SKM-1 (cell line): ENCODE measurements at regions not wholly inside any gene's neighbourhood (a gene's known extent, or its start where the extent isn't known, plus 50 kb on each side); places are given as distances from the start of the nearest gene placed in this dataset.
"Not testable (repeated sequence)": the region's sequence is repeated elsewhere in the genome, so short reads cannot be mapped to it uniquely, and the experiment has no call there.

Experiments
- DNase-seq: peaks from one replicate; lab custom pipeline; 2025; ENCODE audit not compliant: unreplicated experiment; lab: John Stamatoyannopoulos, UW

DNA sequence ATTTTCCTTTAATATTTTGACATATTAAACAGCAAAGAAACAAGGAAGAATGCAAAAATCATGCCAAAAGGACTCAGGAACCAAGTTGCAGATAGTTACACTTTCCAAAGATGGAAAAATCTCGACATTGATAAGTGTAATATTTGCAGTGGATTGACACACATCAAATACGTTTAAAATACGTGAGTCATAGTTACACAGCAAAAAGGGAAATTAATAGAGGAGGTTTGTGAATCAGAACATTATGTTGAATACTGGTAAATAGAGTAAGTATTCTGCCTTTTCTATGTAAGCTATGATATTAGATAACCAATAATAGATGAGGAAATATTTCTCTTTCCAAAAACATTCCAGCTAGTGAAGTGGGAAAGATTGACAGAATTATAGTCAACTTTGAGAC, 1761.3 kb upstream of the IGFBP7 start:
- no peak for DNase-seq

DNA sequence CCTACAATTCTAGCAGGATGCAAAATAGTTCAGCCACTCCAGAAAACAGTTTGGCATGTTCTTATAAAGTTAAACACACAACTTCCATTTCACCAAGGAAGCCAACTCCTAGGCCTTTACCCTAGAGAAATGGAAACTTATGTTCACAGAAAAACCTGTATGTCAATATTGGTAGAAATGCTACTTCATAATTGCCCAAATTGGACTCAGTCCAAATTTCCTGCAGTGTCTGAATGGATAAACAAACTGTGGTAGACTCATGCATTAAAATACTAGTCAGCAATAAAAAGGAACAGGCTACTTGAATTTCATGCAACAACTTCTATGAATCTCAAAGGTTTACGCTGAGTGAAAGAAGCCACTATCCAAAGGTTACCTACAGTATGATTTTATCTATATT, 1738.8 kb upstream of the IGFBP7 start:
- no peak for DNase-seq

DNA sequence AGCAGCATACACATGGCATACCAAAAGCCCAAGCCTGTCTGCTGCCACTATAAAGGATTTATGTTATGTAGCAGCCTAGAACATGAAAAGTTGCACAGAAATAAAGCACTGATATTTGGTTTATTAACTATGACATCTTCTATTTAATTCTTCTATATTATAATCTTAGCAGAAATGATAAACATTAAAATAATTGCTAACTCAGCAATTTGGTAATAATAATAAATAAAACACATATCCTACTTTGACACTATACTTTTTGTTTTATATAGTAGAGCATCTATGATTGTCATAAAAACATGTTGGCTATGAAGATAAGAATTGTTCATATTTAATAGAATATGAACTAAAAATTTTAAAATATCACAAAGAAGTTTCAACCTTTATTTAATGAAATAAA, 1733.3 kb upstream of the IGFBP7 start:
- DNase-seq = no peak

DNA sequence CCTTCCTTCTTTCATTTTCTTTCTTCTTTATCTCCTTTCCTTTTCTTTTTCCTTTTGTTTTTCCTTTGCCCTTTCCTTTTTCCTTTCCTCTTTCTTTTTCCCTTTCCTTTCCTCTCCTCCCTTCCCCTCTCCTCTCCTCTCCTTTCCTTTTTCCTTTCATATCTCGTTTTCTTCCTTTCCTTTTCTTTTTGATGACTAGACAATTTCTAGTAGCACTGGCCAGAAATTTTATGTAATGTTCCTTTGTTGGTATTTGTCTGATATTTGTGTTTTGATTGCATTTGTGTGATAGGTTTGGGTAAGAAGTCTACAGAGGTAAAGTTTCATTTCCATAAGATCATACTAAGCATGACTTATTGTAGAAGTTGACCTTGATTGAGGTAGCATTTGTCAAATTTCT, 1722.9 kb upstream of the IGFBP7 start:
- no peak for DNase-seq

DNA sequence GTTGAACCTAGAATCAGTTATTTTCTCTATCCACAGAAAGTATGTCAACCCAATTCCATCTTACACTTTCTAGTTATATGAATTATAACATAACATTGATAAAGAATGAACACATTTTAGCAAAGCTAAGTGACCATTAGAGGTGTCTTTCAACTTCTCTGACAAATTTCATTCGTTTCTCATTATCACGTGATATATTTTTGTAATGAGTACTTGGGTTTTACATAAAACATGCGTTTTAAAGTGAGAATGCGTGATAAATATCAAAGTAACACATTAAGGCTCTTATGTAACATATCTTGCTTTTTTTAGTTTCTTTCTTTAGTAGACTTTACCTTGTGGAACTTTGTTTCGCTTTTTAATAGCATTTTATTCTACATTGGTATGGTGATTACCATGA, 1715.1 kb upstream of the IGFBP7 start:
- no peak for DNase-seq

DNA sequence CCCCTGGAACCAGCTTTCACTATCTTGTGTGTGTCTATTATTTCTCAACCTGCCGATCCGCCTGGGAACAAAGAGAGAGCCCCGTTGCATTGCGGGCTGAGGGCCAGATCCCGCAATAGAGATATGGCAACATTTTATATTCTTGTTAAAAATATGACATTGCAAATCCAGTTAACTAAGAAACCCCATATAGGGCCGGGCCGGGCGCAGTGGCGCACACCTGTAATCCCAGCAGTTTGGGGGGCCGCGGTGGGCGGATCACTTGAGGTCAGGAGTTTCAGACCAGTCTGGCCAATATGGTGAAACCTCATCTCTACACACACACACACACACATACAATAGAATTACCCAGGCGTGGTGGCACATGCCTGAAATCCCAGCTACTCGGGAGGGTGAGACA, 1708.4 kb upstream of the IGFBP7 start:
- not testable (repeated sequence) for DNase-seq

DNA sequence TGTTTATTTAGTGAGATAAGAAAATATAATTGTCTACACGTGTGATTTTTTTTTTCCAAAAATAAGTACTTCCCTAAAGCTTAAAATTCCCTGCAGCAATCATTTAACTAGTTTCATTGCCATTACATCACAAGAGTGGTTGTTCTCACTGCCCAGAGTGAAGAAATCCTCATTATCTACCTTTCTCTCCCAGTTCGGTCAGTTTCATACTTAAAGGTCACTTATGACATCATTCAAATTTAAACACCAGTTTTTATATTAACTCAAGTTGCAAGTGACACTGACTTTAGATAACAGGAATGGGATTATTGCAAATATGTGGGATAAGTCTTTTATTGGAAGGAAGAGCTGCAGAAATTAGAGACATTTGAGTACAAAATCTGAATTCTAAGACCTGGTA, 1699.8 kb upstream of the IGFBP7 start:
- DNase-seq = no peak

DNA sequence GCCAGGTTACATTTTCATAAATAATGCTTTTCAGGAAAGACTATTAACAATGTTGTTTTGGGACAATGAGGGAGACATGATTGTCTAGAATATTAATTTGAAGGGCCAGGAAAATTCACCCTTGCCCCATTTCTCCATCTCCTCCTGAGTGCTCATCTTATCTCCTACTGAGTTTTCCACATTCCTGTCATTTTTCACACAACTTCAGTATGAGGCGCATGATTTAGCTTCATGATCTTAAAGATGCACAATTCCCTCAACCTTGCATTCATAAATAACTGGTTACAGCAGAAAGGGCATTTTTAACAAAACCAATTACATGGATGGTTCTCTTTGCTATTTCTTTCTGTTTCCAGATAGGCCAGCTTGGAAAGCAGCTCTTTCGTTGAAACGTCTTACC, 1699.2 kb upstream of the IGFBP7 start:
- no peak for DNase-seq

DNA sequence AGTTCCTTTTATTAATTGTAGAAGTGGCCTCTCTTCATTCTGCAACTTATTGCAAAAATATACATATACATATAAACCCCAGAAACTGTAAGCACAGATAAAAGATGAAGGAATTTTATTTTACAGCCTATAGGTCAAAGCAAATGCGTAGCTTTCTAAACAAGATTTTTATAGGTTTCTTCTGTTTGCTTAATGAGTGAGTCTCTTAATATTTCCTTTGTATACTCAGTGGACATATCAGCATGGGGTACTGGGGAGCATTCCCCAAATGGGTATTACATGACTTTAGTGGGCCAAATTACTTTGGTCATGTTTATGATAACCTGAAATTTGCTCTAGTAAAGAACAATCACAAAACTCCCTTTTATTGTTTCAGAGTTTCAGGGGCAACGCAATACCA, 1698.6 kb upstream of the IGFBP7 start:
- DNase-seq = no peak

DNA sequence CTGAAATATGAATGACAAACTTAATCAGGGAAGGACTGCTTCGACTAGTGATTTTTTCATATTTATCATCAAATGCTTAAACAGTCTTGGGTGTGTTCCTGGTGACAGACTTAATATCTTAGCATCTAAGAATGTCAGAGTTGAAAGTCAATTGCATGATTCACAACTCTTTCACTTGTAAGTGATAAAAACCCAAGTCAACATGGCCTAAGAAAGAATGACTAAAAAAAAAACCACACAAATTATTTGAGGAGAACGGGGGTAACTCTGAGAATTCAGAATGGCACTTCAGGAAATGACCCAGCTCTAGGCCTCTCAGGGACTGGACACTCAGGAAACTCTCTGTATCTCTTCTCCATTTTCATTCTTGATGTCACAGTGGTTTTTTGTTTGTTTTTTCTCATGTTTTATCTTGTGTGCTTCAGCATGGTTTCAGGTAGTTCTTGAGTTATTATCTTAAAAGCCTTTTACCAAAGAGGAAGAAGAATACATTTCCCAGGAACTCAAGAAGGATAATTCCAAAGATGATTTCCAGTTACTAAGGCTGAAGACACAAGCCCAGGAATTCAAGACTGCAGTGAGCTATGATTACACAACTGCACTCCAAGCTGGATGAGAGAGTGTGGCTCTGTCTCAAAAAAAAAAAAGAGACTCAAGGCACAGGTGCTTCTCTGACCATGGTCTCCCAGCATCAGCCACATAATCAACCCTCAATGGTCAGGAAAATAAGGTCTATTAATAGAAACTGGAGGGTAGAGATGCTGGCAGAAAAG, 1697.8 kb upstream of the IGFBP7 start:
- no peak for DNase-seq

DNA sequence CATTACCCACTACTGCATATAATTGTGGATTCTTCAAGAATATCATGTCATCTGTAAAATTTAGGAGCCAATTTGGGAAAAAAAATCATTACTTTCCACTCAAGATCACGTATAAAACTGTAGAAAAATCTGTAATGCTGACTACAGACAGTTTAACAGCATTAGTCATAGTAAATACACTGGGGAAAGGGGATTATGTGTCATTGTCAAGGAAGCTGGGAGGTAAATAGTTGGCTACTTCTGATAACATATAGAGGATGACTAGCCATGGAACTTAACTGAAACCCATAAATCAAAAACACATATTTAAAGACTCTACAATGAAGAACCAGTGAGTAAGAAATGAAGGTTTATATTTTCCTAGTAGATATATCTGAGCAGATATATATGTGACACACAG, 1666.4 kb upstream of the IGFBP7 start:
- no peak for DNase-seq

DNA sequence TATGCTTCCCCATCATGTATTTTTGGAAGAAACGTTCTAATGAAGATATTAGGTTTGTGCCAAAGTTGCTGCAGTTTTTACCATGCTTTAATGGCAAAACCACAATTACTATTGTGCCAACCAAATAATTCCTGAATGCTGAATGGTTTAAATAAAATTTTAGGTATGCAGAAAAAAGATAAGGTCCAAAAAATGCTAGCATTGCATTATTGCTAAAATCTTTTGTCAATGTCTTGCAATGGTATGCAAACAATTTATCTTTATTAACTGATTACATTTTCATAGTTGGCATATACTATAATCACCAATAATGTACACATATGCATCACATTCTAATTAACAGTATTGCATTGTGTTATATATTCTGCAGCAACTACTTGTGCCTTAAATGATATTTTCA, 1657.4 kb upstream of the IGFBP7 start:
- no peak for DNase-seq

DNA sequence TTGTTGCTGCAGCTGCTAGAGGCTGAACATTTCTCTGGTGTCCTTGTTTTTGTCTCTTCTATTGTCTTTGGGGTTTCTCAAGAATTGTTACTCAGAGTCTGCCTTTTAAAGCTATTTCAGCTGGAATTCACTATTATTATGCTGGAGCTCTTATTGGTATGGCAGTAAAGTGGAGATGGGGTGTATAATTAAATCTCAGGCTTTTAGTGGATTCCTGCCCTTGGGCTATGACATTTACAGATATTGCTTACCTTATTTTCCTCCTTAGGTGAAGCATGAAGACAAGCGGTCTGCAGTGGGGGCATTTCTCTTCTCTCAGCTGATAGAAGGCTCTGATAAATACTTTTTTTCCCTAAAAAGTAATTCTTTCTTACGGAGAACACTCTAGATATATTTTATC, 1656.6 kb upstream of the IGFBP7 start:
- DNase-seq = no peak

DNA sequence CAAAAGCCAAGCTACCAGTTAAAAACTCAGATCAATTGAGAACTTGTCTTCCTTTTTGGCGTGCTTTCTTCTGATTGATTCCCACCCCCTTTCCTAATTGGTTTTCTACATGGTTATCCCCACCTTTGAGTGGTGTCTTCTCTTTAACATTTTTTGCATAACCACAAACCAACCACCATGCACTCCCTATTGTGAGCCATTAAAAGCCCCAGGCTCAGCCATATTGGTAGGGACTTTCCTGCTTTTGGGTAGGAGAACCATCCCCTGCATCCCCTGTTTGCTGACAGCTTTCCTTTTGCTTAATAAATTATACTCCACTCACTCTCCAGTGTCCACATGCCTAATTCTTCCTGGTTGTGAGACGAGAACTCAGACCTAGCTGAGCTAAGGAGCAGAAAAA, 1651.4 kb upstream of the IGFBP7 start:
- no peak for DNase-seq

DNA sequence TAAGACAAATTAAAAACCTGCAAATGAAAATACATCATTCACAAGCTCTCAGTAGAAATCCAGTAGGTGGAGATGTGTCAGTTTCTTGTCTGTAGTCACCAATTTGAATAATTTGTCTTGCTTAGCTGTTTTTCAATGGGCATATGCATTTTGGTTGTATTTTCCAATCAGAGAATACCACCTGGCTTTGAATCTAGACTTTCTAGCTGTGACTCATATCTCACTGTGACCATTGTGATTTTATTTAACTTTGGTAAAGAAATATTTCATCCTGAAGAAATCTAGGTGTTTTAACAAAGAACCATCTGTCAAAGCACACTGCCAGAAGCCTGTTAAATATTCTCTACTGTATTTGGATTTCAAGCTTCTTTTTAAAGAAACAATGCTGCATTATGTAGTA, 1650.6 kb upstream of the IGFBP7 start:
- no peak for DNase-seq

DNA sequence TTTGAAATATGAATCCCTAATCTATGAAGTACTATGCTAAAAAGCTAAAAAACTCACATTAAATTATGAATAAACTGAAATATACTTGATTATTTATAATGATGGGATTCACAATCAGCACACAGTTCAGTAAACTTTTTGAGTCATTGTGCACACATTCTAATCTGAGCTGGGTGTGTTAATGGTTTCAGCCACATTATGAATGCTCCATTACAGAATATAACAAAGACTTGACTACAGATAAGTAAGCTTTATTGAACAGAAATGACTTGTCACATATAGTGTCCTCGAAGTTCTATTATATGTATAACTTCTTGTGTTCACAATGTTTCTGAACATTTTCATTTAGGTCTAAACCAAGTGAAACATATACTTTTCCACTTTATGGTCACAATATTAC, 1649.9 kb upstream of the IGFBP7 start:
- no peak for DNase-seq

DNA sequence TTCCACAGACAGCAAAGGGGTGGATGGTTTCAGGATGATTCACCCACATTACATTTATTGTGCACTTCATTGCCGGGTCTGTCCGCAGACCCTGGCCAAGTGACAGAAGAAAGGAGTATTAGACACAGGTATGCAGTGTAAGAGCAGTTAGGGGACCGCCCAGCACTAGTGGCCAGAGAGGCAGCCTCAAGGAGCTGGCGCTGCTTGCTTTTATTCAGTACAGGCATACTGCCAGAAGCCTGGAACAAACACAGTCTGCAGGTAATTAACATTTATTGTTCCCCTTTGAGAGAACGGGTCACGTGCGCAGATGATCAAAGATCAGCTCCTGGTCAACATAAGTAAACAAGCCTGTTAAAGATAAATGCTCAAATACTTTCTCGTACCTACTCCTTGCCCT, 1639.0 kb upstream of the IGFBP7 start:
- DNase-seq = no peak

DNA sequence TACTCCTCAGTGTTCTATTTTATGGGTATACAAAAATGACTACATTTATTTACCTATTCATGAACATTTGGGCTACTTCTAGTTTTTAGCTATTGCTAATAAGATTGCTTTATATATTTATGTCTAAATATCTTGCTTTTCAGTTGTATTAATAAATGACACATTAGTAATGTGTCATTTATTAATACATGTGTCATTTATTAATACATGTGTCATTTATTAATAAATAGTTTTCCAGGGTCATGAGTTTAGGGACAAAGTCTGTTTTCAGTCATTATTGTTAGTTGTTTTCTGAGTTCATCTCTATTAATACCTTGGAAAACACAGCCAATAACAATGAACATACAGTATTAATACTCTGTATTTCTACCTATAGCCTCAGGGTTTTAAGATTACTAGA, 1630.7 kb upstream of the IGFBP7 start:
- DNase-seq = no peak

DNA sequence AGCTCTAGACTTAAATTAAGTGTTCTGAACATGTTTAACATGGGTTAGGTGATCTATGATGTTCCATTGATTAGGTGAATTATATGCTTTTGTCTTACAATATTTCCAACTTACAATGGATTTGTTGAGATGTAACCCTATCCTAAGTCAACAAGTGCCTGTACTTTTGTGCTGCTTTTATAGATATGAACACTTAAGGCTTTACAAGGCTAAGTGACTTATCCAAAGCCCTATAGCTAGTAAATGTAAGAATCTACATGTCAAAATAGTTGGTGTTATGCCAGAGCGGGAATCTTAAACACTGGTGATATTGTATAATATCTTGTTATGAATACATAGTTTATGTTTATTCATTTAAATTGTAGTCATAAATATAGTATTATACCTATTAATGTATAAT, 1629.1 kb upstream of the IGFBP7 start:
- no peak for DNase-seq

DNA sequence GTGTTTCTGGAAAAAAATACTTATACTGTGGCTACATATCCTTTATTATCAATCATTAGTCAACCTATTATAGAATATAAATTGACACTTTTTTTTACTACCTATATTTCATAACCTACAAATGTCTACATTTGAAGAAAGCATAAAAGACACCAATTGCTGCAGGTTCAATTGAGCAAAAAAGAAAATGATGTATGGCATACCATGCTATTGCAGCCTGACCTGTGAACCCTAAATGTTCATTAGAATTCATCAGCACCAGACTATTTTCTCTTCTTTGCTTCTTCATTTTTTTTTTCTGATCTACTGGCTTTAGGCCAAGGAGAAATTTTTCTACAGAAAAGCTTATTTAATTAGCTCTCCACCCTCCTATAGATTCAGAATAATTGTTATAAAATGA, 1628.2 kb upstream of the IGFBP7 start:
- DNase-seq = no peak

DNA sequence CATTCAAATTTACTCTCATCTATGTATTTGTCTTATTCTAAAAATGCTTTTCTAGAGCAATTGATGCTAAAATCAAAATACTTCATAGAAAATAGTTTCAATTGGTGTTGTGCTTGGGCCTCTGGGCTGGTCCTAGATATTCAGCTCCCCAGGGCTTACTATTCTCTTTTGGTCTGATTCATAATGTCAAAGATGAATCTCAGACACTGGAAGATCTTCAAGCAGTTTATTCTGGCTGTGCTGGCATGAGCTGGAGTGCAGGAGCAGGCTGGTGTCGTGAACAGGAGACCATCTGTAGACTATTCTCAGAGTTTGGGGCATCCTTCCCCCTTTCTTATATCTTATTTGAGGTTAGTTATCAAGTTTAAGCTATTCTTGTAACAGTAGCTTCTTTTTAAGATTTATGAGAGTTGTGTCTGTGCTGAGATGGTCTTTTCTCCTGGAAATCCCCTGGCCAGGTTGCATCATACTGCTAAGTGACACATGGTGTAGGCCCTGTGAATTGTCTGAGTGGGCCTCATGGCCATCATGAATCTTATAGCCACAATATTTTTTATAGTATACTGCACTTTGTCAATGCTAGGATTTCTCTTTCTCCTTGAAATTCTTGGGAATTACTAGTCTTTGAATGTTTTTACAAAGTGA, 1624.0 kb upstream of the IGFBP7 start:
- DNase-seq = no peak

DNA sequence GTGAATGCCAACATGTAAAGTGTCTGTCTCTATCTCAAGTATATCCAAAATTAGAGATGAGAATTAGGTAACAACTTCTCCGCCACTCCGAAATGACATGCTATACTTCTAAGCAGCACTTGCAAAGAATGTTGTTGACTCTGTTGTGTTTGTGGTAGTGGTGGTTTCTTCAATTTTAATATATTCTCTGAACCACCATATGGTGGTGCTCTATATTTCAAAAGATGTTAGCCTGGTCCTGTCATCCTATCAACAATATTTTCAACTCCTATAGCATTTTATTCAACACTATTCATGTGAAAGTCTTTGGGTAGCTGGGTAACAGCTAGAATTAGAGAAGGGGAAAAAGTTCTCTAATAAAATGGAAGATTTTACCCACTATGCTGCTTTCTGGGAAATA, 1622.8 kb upstream of the IGFBP7 start:
- DNase-seq = no peak

DNA sequence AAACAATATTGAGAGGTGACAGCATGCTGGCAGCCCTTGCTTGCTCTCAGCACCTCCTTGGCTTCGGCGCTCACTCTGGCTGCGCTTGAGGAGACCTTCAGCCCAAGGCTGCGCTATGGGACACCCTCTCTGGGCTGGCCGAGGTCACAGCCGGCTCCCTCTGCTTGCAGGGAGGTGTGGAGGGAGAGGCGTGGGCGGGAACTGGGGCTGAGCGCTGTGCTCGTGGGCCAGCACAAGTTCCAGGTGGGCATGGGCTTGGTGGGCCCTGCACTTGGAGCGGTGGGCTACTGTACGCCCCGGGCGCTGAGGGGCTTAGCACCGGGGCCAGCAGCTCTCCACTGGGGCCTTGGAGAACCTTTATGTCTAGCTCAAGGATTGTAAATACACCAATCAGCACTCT, 1613.8 kb upstream of the IGFBP7 start:
- DNase-seq = no peak
